ENCODE measurements at regions not wholly inside any gene's neighbourhood (a gene's known extent, or its start where the extent isn't known, plus 50 kb on each side); places are given as distances from the start of the nearest gene placed in this dataset.

DNA sequence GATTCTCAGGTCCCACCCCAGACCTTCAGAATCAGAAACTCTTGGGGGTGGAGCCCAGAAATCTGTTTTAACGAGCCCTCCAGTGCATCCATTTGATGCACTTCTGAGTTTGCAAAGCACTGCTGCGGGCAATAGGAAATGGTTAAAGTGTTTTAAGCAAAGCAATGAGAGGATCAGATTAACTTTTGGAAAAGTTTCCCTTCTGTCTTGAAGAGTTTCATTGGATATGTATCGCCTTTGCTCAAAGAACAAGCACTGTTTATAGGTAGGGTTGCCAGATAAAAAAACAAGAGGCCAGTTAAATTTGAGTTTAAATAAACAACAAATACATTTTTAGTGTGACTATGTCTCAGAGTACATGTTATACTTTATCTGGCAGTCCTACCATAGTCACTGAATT, 226.0 kb downstream of the BMP7 start:
- no peak for TF ChIP-seq YY1 (IDR thresholded peaks at IDR 0.05; ENCODE audit: low read depth, low read length)
- TF ChIP-seq, protein P1, sequence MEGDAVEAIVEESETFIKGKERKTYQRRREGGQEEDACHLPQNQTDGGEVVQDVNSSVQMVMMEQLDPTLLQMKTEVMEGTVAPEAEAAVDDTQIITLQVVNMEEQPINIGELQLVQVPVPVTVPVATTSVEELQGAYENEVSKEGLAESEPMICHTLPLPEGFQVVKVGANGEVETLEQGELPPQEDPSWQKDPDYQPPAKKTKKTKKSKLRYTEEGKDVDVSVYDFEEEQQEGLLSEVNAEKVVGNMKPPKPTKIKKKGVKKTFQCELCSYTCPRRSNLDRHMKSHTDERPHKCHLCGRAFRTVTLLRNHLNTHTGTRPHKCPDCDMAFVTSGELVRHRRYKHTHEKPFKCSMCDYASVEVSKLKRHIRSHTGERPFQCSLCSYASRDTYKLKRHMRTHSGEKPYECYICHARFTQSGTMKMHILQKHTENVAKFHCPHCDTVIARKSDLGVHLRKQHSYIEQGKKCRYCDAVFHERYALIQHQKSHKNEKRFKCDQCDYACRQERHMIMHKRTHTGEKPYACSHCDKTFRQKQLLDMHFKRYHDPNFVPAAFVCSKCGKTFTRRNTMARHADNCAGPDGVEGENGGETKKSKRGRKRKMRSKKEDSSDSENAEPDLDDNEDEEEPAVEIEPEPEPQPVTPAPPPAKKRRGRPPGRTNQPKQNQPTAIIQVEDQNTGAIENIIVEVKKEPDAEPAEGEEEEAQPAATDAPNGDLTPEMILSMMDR (IDR thresholded peaks at IDR 0.05 in 2 of 3, conservative IDR thresholded peaks at IDR 0.05 in 1 of 3; ENCODE audit: control insufficient read depth in 2 of 3, extremely low read depth in 1 of 3, insufficient read depth in 1 of 3, low read depth in 3 of 3, low read length in 3 of 3): no peak
- TF ChIP-seq ZNF274 (IDR thresholded peaks at IDR 0.05; ENCODE audit: insufficient read depth, insufficient read length): no peak
